ENCODE measurements at regions not wholly inside any gene's neighbourhood (a gene's known extent, or its start where the extent isn't known, plus 50 kb on each side); places are given as distances from the start of the nearest gene placed in this dataset.

DNA sequence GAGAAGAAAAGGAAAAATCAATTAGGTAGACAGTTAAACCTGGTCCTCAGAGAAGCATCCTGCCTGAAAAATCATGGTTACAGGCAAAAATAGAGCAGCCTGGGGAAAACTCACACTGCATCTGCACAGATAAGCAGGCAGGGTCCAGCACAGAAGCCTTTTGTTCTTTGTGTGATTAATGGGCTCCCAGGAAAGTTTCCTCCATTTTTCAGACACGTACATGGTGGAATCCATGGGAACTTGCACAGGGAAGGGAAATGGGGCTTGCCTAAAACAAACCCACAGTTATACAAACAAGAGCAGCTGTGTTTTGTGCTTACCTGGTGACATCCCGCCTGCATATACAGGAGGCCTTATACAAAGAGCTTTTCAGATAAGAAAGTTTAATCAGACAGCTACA is 243.9 kb upstream of the ATP10B start:
- H3K4me3 Mint-ChIP-seq = no peak overlapping the region
- TF ChIP-seq, protein P1, sequence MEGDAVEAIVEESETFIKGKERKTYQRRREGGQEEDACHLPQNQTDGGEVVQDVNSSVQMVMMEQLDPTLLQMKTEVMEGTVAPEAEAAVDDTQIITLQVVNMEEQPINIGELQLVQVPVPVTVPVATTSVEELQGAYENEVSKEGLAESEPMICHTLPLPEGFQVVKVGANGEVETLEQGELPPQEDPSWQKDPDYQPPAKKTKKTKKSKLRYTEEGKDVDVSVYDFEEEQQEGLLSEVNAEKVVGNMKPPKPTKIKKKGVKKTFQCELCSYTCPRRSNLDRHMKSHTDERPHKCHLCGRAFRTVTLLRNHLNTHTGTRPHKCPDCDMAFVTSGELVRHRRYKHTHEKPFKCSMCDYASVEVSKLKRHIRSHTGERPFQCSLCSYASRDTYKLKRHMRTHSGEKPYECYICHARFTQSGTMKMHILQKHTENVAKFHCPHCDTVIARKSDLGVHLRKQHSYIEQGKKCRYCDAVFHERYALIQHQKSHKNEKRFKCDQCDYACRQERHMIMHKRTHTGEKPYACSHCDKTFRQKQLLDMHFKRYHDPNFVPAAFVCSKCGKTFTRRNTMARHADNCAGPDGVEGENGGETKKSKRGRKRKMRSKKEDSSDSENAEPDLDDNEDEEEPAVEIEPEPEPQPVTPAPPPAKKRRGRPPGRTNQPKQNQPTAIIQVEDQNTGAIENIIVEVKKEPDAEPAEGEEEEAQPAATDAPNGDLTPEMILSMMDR (IDR thresholded peaks at IDR 0.05; ENCODE audit: unreplicated experiment) = no peak

GRCh38 chr5:161094411-161094810 is 242.4 kb upstream of the ATP10B start:
- TF ChIP-seq, protein P1 (IDR thresholded peaks at IDR 0.05; ENCODE audit: unreplicated experiment) = no peak
- Mint-ChIP-seq H3K4me3 (no peak overlapping the region), H3K36me3 (no peaks in the 10 kb centered on the region), H3K9me3 (peaks cover under 1% of the 10 kb centered on the region), H3K27ac (no peak overlapping the region), H3K27me3 (ENCODE audit: low read depth) (peaks cover 7% of the 10 kb centered on the region), H3K4me1 (peaks cover 13% of the 10 kb centered on the region)
- DNase-seq (ENCODE audit: low spot score in 2 of 2, unreplicated experiment in 2 of 2) = no peak

More for the DNA sequence above, 243.9 kb upstream of the ATP10B start:
- Mint-ChIP-seq H3K27me3 (ENCODE audit: low read depth) (peaks cover 7% of the 10 kb centered on the region), H3K27ac (no peak overlapping the region), H3K4me1 (peaks cover 7% of the 10 kb centered on the region), H3K36me3 (no peaks in the 10 kb centered on the region), H3K9me3 (no peaks in the 10 kb centered on the region)
- no peak for DNase-seq (ENCODE audit: low spot score in 2 of 2, unreplicated experiment in 2 of 2)

DNA sequence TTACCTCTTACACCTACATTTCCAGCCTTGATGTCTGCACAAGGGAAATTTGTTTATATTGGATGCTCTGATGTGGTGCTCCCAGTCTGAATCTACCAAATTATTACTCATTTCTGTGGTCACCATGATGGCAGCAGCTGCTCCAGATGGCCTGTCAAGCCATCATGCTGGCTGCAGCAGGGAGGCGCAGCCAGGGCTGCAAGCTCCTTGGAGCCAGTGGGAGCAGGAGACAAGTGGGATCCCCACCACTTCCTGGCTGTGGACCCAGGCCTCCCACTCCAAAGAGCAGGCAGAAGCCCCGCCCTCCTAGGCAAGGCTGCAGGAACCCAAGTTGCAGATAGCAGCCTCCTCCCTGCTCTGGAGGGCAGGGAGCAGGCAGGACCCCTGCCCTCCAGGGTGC is 241.1 kb upstream of the ATP10B start:
- H3K9me3 Mint-ChIP-seq = peaks cover 4% of the 10 kb centered on the region
- peaks cover 8% of the 10 kb centered on the region for H3K27me3 Mint-ChIP-seq (ENCODE audit: low read depth)
- no peak for DNase-seq (ENCODE audit: low spot score in 2 of 2, unreplicated experiment in 2 of 2)

DNA sequence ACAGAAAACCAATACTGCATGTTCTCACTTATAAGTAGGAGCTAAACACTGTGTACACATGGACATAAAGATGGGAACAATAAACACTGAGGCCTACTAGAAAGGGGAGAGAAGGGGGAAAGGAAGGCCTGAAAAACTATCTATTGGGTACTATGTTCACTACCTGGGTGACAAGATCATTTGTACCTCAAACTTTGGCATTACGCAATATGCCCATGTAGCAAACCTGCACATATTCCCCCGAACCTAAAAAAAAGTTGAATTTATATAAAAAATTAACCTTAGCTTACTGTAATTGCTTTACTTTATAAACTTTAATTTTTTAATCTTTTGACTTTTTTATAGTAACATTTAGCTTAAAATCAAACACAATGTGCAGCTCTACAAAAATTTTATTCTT is 237.6 kb upstream of the ATP10B start:
- Mint-ChIP-seq H3K4me3 (no peak overlapping the region), H3K27me3 (ENCODE audit: low read depth) (peaks cover 20% of the 10 kb centered on the region), H3K4me1 (peaks cover 6% of the 10 kb centered on the region), H3K27ac (no peak overlapping the region), H3K36me3 (no peaks in the 10 kb centered on the region), H3K9me3 (peaks cover 4% of the 10 kb centered on the region)
- no peak for DNase-seq (ENCODE audit: low spot score in 2 of 2, unreplicated experiment in 2 of 2)
- TF ChIP-seq, protein P1 (IDR thresholded peaks at IDR 0.05; ENCODE audit: unreplicated experiment) = no peak

More for the DNA sequence above, 241.1 kb upstream of the ATP10B start:
- Mint-ChIP-seq H3K4me1 (peaks cover 13% of the 10 kb centered on the region), H3K4me3 (no peak overlapping the region), H3K27ac (no peak overlapping the region), H3K36me3 (no peaks in the 10 kb centered on the region)
- TF ChIP-seq, protein P1 (IDR thresholded peaks at IDR 0.05; ENCODE audit: unreplicated experiment) = no peak

GRCh38 chr5:161086461-161086860 is 234.4 kb upstream of the ATP10B start:
- Mint-ChIP-seq H3K4me3 (no peak overlapping the region), H3K4me1 (peaks cover 6% of the 10 kb centered on the region), H3K36me3 (no peaks in the 10 kb centered on the region), H3K27ac (no peak overlapping the region), H3K27me3 (ENCODE audit: low read depth) (peaks cover 13% of the 10 kb centered on the region), H3K9me3 (peaks cover 14% of the 10 kb centered on the region)
- DNase-seq (ENCODE audit: low spot score in 2 of 2, unreplicated experiment in 2 of 2) = no peak
- TF ChIP-seq, protein P1 (IDR thresholded peaks at IDR 0.05; ENCODE audit: unreplicated experiment) = no peak

- Mint-ChIP-seq H3K9me3 (peaks cover 14% of the 10 kb centered on the region), H3K4me1 (no peaks in the 10 kb centered on the region)
- TF ChIP-seq, protein P1 (IDR thresholded peaks at IDR 0.05; ENCODE audit: unreplicated experiment) = no peak
Measured at GRCh38 chr5:161085056-161085455, 233.0 kb upstream of the ATP10B start.

More at GRCh38 chr5:161085056-161085455, 233.0 kb upstream of the ATP10B start:
- DNase-seq (ENCODE audit: low spot score in 2 of 2, unreplicated experiment in 2 of 2) = no peak
- Mint-ChIP-seq H3K4me3 (no peak overlapping the region), H3K36me3 (no peaks in the 10 kb centered on the region), H3K27me3 (ENCODE audit: low read depth) (peaks cover 13% of the 10 kb centered on the region), H3K27ac (no peak overlapping the region)

Data from mesothelial cell of epicardium (in vitro differentiated cells).